22Rv1 (cell line): ENCODE measurements at regions not wholly inside any gene's neighbourhood (a gene's known extent, or its start where the extent isn't known, plus 50 kb on each side); places are given as distances from the start of the nearest gene placed in this dataset.

Source experiments
- CTCF ChIP-seq: fragments of 450-650 bp; IDR thresholded peaks from 2 replicates; pipeline ENCODE4 v1.5.1; 2017; ENCODE audit warnings: mild to moderate bottlenecking
- ZFX ChIP-seq: fragments of 450-650 bp; IDR thresholded peaks from 2 replicates; pipeline ENCODE4 v1.6.1; 2017; ENCODE audit warnings: antibody characterized with exemption, borderline replicate concordance

- no peak for TF ChIP-seq CTCF
- no peak for TF ChIP-seq ZFX
Observed at GRCh38 chr1:235043234-235043633, 85.4 kb downstream of the TOMM20 start.
